Thyroid gland (tissue), 4 donors: ENCODE measurements at regions not wholly inside any gene's neighbourhood (a gene's known extent, or its start where the extent isn't known, plus 50 kb on each side); places are given as distances from the start of the nearest gene placed in this dataset.

ENCODE experiments used
- DNase-seq, 2 donors: peaks; one replicate each; pipeline ENCODE4 v3.0.0-alpha.2; 2019
- H3K27ac ChIP-seq, 3 donors: fragments of 200-600 bp; sonication (generic); 1 replicate in 2 of 3; 2 replicates in 1 of 3; pipeline ENCODE4 v1.5.1; 2016 to 2019; ENCODE audit warnings: mild to moderate bottlenecking in 1 of 3, moderate library complexity in 1 of 3
- H3K27me3 ChIP-seq: fragments of 200-600 bp; sonication (generic); one replicate; pipeline ENCODE4 v1.5.1; 2019
- H3K36me3 ChIP-seq, 2 donors: fragments of 200-600 bp; sonication (generic); one replicate each; pipeline ENCODE4 v1.5.1; 2016 to 2019
- H3K4me1 ChIP-seq, 2 donors: fragments of 200-600 bp; sonication (generic); one replicate each; pipeline ENCODE4 v1.5.1; 2017 to 2019
- H3K4me3 ChIP-seq, 3 donors: fragments of 200-600 bp; sonication (generic); replicated peaks in 1 of 3; 1 replicate in 2 of 3; 2 replicates in 1 of 3; pipeline ENCODE4 v1.5.1; 2016; ENCODE audit warnings: mild to moderate bottlenecking in 1 of 3
- H3K9me3 ChIP-seq: fragments of 200-600 bp; sonication (generic); one replicate; pipeline ENCODE4 v1.5.1; 2017
- POLR2A ChIP-seq, 2 donors: fragments of 450-650 bp; IDR thresholded peaks; one replicate each; pipeline ENCODE4 v1.6.1; 2017; ENCODE audit warnings: antibody characterized with exemption in 2 of 2, mild to moderate bottlenecking in 2 of 2, moderate library complexity in 1 of 2
- WGBS, 2 donors: methylation state at CpG; one replicate each; pipeline ENCODE4 v1.1.5; 2017; 5-methylcytosine and 5-hydroxymethylcytosine counted together
- intact Hi-C: fragments of 100-400 bp; cut with DNase I; formaldehyde crosslinking; loops from one replicate; pipeline ENCODE4 v1.15.1; 2023
- TF ChIP-seq, protein P1 (sequence below), 6 experiments: fragments of 200-600 bp in 3 of 6; fragments of 450-650 bp in 3 of 6; sonication (generic) in 3 of 6; IDR thresholded peaks; one replicate each; pipeline ENCODE4 v1.5.1; 2016 to 2019; ENCODE audit warnings: antibody characterized with exemption in 6 of 6, mild to moderate bottlenecking in 2 of 6, inconsistent platforms in 1 of 6, moderate library complexity in 1 of 6

DNA sequence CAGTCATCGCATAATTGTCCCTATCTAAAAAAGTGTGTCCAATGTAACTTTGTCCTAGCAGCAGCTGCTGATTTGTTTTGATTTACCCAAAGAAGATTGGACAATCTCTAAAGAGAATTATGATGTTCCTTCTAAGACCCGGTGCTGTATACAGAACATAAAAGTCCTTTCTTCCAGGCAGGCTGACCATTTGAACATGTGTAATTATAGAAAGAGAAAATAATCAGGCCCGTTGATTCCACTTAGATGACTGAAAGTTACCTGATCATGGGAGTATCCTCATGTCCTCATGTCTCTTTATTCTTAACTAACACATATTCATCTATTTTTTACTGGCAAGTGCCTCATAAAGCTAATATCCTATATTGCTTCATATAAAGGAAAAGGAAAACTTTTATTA lies 164.1 kb upstream of the MRPS30 start:
- no peaks in the 10 kb centered on the region for H3K9me3 ChIP-seq
- no peak overlapping the region for H3K4me3 ChIP-seq
- H3K27me3 ChIP-seq, result no peaks in the 10 kb centered on the region
- H3K4me1 ChIP-seq, result no peaks in the 10 kb centered on the region
- H3K27ac ChIP-seq, result no peak overlapping the region
- TF ChIP-seq, protein P1, sequence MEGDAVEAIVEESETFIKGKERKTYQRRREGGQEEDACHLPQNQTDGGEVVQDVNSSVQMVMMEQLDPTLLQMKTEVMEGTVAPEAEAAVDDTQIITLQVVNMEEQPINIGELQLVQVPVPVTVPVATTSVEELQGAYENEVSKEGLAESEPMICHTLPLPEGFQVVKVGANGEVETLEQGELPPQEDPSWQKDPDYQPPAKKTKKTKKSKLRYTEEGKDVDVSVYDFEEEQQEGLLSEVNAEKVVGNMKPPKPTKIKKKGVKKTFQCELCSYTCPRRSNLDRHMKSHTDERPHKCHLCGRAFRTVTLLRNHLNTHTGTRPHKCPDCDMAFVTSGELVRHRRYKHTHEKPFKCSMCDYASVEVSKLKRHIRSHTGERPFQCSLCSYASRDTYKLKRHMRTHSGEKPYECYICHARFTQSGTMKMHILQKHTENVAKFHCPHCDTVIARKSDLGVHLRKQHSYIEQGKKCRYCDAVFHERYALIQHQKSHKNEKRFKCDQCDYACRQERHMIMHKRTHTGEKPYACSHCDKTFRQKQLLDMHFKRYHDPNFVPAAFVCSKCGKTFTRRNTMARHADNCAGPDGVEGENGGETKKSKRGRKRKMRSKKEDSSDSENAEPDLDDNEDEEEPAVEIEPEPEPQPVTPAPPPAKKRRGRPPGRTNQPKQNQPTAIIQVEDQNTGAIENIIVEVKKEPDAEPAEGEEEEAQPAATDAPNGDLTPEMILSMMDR (IDR thresholded peaks at IDR 0.05), result no peak
- TF ChIP-seq POLR2A (IDR thresholded peaks at IDR 0.05), result no peak
- intact Hi-C loops, result no loop called here
- 76% methylated on average over 3 of the region's 3 CpGs for WGBS, 2 donors
- DNase-seq, result no peak
- no peaks in the 10 kb centered on the region for H3K36me3 ChIP-seq

DNA sequence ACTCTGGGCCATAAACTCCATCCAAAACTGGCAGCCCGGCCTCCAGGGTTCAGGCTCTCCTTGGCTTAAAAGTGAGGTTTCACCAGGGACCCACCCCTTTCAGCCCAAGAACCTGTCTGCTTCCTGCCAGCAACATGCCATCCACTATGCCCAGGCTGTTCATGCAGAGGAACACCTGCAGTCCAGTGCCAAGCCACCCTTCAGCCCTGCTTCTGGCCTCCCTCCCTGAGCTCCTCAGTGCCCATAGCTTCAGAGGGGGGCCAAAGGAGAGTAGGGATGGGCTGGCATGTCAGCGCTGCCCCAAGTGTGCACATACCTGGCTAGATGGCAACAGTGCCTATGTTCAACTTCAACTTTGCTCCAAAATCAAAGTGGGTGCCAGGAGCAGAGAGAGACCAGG lies 166.9 kb upstream of the MRPS30 start:
- 80 to 100% methylated on average over 1 to 2 of the region's 2 CpGs for WGBS, 2 donors
- TF ChIP-seq, protein P1 (IDR thresholded peaks at IDR 0.05), result no peak
- no peak for TF ChIP-seq POLR2A (IDR thresholded peaks at IDR 0.05)

DNA sequence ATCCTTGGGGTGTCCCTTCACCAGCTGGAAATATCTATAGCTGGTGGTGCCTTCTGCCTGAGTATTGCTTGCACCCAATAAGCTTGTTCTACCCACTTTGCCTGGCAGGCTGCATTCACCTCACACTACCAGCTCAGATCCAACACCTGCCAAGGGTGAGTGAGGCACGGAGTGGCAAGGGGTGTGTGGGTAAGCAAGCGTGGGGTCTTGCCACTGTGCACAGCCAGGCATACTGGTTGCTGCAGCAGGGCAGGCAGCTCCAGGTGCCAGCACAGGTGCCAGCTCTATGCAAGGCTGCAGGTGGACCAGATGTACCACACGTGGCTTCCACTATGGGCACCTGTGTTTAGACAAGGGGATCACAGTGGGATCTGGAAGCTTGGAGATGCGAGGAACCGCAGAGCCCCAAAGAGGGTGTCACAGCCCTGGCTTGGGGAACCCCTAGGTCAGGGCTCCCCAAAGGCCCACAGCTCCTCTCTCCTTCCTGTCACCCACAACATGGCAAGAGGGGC lies 167.7 kb upstream of the MRPS30 start:
- H3K27ac ChIP-seq, result no peak overlapping the region
- TF ChIP-seq, protein P1 (IDR thresholded peaks at IDR 0.05), result no peak
- H3K36me3 ChIP-seq, result no peaks in the 10 kb centered on the region
- no peaks in the 10 kb centered on the region for H3K27me3 ChIP-seq
- no peak for DNase-seq
- intact Hi-C loops, result no loop called here
- H3K4me3 ChIP-seq, result no peak overlapping the region
- no peaks in the 10 kb centered on the region for H3K9me3 ChIP-seq
- H3K4me1 ChIP-seq, result no peaks in the 10 kb centered on the region
- WGBS, 2 donors, result 86 to 93% methylated on average over 5 of the region's 5 CpGs

More for the DNA sequence above, 166.9 kb upstream of the MRPS30 start:
- DNase-seq, result no peak
- H3K4me1 ChIP-seq, result no peaks in the 10 kb centered on the region
- intact Hi-C loops, result no loop called here
- no peaks in the 10 kb centered on the region for H3K9me3 ChIP-seq
- no peaks in the 10 kb centered on the region for H3K27me3 ChIP-seq
- no peaks in the 10 kb centered on the region for H3K36me3 ChIP-seq
- H3K4me3 ChIP-seq, result no peak overlapping the region
- no peak overlapping the region for H3K27ac ChIP-seq

DNA sequence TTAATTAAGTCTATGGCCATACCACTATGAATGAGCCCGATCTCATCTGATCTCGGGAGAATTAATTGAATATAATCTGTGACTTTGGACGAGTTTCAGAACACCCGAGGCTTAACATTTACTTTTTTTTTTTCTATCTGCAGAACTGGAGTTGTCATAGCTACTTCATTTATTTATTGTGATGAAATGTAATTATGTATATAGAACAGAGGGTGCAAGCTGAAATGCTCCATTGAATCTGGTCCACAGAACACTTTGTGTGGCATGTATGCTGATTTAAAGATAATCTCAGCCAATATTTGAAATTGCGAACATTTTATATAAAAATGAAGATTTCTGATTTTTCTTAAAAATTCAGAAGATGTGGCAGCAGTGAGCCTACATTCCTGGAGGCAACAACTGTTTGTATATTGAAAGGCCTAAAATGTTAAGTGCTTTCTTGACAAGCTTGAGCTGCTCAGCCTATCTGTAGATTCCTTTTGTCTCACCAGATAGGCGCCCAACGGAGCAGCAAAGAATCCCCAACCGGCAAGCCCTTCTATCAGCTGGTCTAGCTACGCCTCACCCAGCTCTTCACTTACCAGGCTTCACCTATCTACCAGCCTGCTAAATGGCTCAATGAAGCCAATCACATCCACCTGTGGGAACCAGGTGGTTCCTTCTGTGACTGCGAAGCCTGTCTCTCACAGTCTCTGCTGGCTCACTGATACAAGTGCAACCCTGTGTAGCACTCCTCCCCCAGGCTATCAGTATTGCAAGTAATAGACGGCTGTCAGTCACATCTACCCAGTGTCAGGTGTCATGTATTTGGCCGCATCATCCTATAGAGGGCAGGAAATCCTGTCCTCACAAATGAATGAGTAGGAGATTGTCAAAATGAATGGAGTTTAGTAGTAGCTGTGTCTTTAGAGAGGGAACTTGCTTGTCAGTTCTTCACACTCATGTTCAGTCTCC lies 170.6 kb upstream of the MRPS30 start:
- TF ChIP-seq, protein P1 (IDR thresholded peaks at IDR 0.05), result no peak
- no peak for TF ChIP-seq POLR2A (IDR thresholded peaks at IDR 0.05)
- no peaks in the 10 kb centered on the region for H3K36me3 ChIP-seq
- H3K9me3 ChIP-seq, result no peaks in the 10 kb centered on the region
- intact Hi-C loops, result no loop called here
- H3K27me3 ChIP-seq, result no peaks in the 10 kb centered on the region
- DNase-seq, result no peak
- no peaks in the 10 kb centered on the region for H3K4me1 ChIP-seq
- no peak overlapping the region for H3K27ac ChIP-seq
- H3K4me3 ChIP-seq, result no peak overlapping the region
- 69 to 73% methylated on average over 12 of the region's 12 CpGs for WGBS, 2 donors

DNA sequence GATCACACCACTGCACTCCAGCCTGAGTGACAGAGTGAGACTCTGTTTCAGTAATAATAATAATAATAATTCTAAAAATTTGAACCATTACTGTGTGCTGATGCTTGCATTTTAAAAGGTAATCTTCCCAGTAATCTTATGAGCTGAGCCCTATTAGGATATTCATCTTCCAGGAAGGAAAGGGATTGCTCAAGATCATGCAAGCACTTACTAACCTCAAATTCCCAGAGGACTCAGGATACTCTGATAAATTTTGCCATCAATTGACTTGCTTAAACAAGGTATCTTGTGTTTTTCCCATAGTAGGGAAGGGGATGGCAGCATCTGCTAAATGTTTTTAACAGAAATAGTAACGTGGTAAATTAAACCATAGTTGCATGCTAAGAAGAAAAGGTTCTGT lies 176.4 kb upstream of the MRPS30 start:
- TF ChIP-seq POLR2A (IDR thresholded peaks at IDR 0.05), result no peak
- TF ChIP-seq, protein P1 (IDR thresholded peaks at IDR 0.05), result no peak
- Histone ChIP-seq H3K4me3 (no peak overlapping the region), H3K9me3 (no peaks in the 10 kb centered on the region), H3K36me3 (no peaks in the 10 kb centered on the region), H3K27ac (no peak overlapping the region), H3K4me1 (no peaks in the 10 kb centered on the region), H3K27me3 (no peaks in the 10 kb centered on the region)
- no peak for DNase-seq
- WGBS, 2 donors, result 84 to 90% methylated on average over 1 of the region's 1 CpG
- intact Hi-C loops, result no loop called here
